HepG2 (cell line): ENCODE measurements at regions not wholly inside any gene's neighbourhood (a gene's known extent, or its start where the extent isn't known, plus 50 kb on each side); places are given as distances from the start of the nearest gene placed in this dataset.
"Not testable (repeated sequence)": the region's sequence is repeated elsewhere in the genome, so short reads cannot be mapped to it uniquely, and the experiment has no call there.

Experiments used
- ATAC-seq: fragments of 200-7000 bp; cut with Tn5 transposase; 3 replicates; pipeline ENCODE4 v1.9.1; 2020; ENCODE audit warnings: mild to moderate bottlenecking, moderate library complexity
- BruUV-seq: library from RNA; stranded (reverse); fragments of 400-500 nt; replicated peaks from 2 replicates; lab custom pipeline; 2021; lab: Mats Ljungman, UMichigan
- CTCF ChIA-PET: fragments of 300-600 bp; formaldehyde crosslinking; extraction: SDS; loops from one replicate; lab custom pipeline; 2021; ENCODE audit warnings: low total read pairs, inconsistent platforms, low intra/inter-chr PET ratio; lab: Yijun Ruan, JAX
- POLR2A ChIA-PET: fragments of 350-600 bp; sonication (Branson Sonifier 250); formaldehyde crosslinking; loops from one replicate; lab custom pipeline; 2020; ENCODE audit warnings: antibody characterized with exemption, inconsistent platforms; lab: Yijun Ruan, JAX
- DNase-seq: peaks from one replicate; pipeline ENCODE4 v3.0.0-alpha.2; 2015; ENCODE audit warnings: low spot score
- FAIRE-seq: peaks from 3 replicates; lab custom pipeline; 2011; peaks lifted over from hg19 to GRCh38; lab: Jason Lieb, UNC
- H2AFZ ChIP-seq: one replicate; pipeline ENCODE4 v1.6.1; 2011; ENCODE audit warnings: low read length, inconsistent platforms
- H3K27ac ChIP-seq: fragments of 300-600 bp; 3 replicates; pipeline ENCODE4 v1.8.0; 2011; ENCODE audit warnings: mixed run types, mild to moderate bottlenecking, mixed read lengths, low read length, inconsistent platforms; ENCODE audit not compliant: insufficient read depth; ENCODE audit errors: extremely low read length
- H3K27me3 ChIP-seq, 2 experiments: fragments of 200-600 bp in 1 of 2; 2 replicates in 1 of 2; 3 replicates in 1 of 2; pipeline versions ENCODE4 v1.6.0 to v1.8.0; 2011; ENCODE audit warnings: low read length in 2 of 2, mild to moderate bottlenecking in 2 of 2, moderate library complexity in 2 of 2, inconsistent platforms in 1 of 2; ENCODE audit not compliant: insufficient read depth in 2 of 2, control insufficient read depth in 1 of 2
- H3K36me3 ChIP-seq, 2 experiments: fragments of 200-600 bp in 1 of 2; replicated peaks in 1 of 2; 2 replicates in 1 of 2; 3 replicates in 1 of 2; pipeline versions ENCODE4 v1.5.1 to v1.8.0; 2011; ENCODE audit warnings: low read length in 2 of 2, inconsistent platforms in 1 of 2; ENCODE audit not compliant: insufficient read depth in 2 of 2, control insufficient read depth in 1 of 2
- H3K4me1 ChIP-seq: 2 replicates; pipeline ENCODE4 v1.5.1; 2012; ENCODE audit warnings: low read length, inconsistent platforms; ENCODE audit not compliant: insufficient read depth
- H3K4me2 ChIP-seq: 2 replicates; pipeline ENCODE4 v1.6.0; 2011; ENCODE audit warnings: low read depth, low read length, inconsistent platforms
- H3K4me3 ChIP-seq, 3 experiments: fragments of 200-600 bp in 1 of 3; sonication (generic), shearing (Covaris generic) in 1 of 3; replicated peaks in 1 of 3; 2 replicates each; pipeline ENCODE4 v1.5.1; 2011 to 2016; ENCODE audit warnings: low read length in 3 of 3, inconsistent platforms in 2 of 3, low read depth in 2 of 3, mild to moderate bottlenecking in 2 of 3, control low read depth in 1 of 3, mixed read lengths in 1 of 3; ENCODE audit not compliant: insufficient read depth in 1 of 3
- H3K79me2 ChIP-seq: one replicate; pipeline ENCODE4 v1.6.1; 2011; ENCODE audit warnings: low read length, inconsistent platforms; ENCODE audit not compliant: insufficient read depth
- H3K9ac ChIP-seq: 2 replicates; pipeline ENCODE4 v1.6.0; 2011; ENCODE audit warnings: mild to moderate bottlenecking, low read depth, low read length, inconsistent platforms; ENCODE audit not compliant: insufficient read depth
- H3K9me3 ChIP-seq: 2 replicates; pipeline ENCODE4 v1.5.1; 2012; ENCODE audit warnings: mild to moderate bottlenecking, low read length
- H4K20me1 ChIP-seq: 2 replicates; pipeline ENCODE4 v1.6.0; 2011; ENCODE audit warnings: inconsistent platforms, mild to moderate bottlenecking, low read length, moderate library complexity; ENCODE audit not compliant: insufficient read depth
- WGBS: methylation state at CpG from one replicate; pipeline ENCODE4 v1.1.6; 2017; ENCODE audit warnings: low lambda C conversion rate; 5-methylcytosine and 5-hydroxymethylcytosine counted together
- in situ Hi-C: cut with HindIII; loops from 2 replicates; pipeline ENCODE4 v1.10.0; 2017; ENCODE audit warnings: low pct_unique_long_range_greater_than_20kb; ENCODE audit not compliant: extremely low pct_ligation_motif_present
- intact Hi-C: fragments of 100-400 bp; cut with micrococcal nuclease; formaldehyde crosslinking; loops from one replicate; pipeline ENCODE4 v1.10.0; 2022; ENCODE audit not compliant: unreplicated experiment

- ATAC-seq, FAIRE-seq, H3K4me1 ChIP-seq, POLR2A ChIA-PET, H3K4me2 ChIP-seq, H3K79me2 ChIP-seq, DNase-seq, in situ Hi-C loops, H3K36me3 ChIP-seq, BruUV-seq, CTCF ChIA-PET, H3K27me3 ChIP-seq, intact Hi-C loops, H2AFZ ChIP-seq, H3K9ac ChIP-seq, H3K4me3 ChIP-seq, H3K27ac ChIP-seq, H4K20me1 ChIP-seq: not testable (repeated sequence)
- H3K9me3 ChIP-seq: peaks cover 16% of the 10 kb centered on the region
- WGBS: 30% methylated on average over 1 of the region's 1 CpG
Measured at GRCh38 chr1:83401146-83401545, 597.8 kb downstream of the TTLL7 start.

GRCh38 chr1:83400173-83400572, 598.8 kb downstream of the TTLL7 start:
- CTCF ChIA-PET, POLR2A ChIA-PET, BruUV-seq, H3K27me3 ChIP-seq, H3K36me3 ChIP-seq, H3K79me2 ChIP-seq, H2AFZ ChIP-seq, H3K4me2 ChIP-seq, FAIRE-seq, H3K27ac ChIP-seq, ATAC-seq, H3K4me1 ChIP-seq, H4K20me1 ChIP-seq, H3K9ac ChIP-seq, DNase-seq, in situ Hi-C loops, H3K4me3 ChIP-seq, intact Hi-C loops: not testable (repeated sequence)
- H3K9me3 ChIP-seq: peaks cover 16% of the 10 kb centered on the region

- H3K9me3 ChIP-seq: peaks cover 16% of the 10 kb centered on the region
- H3K27me3 ChIP-seq, FAIRE-seq, H3K36me3 ChIP-seq, H3K27ac ChIP-seq, H3K4me3 ChIP-seq, H3K79me2 ChIP-seq, H2AFZ ChIP-seq, in situ Hi-C loops, H3K9ac ChIP-seq, BruUV-seq, POLR2A ChIA-PET, DNase-seq, H4K20me1 ChIP-seq, CTCF ChIA-PET, H3K4me2 ChIP-seq, intact Hi-C loops, H3K4me1 ChIP-seq, ATAC-seq: not testable (repeated sequence)
Measured at GRCh38 chr1:83398125-83398524, 600.8 kb downstream of the TTLL7 start.

GRCh38 chr1:83395130-83395529, 603.8 kb downstream of the TTLL7 start:
- DNase-seq, H3K79me2 ChIP-seq, H3K9ac ChIP-seq, POLR2A ChIA-PET, H3K36me3 ChIP-seq, FAIRE-seq, H3K27ac ChIP-seq, H3K4me1 ChIP-seq, in situ Hi-C loops, intact Hi-C loops, H4K20me1 ChIP-seq, H2AFZ ChIP-seq, H3K27me3 ChIP-seq, H3K4me3 ChIP-seq, H3K4me2 ChIP-seq, BruUV-seq, ATAC-seq, CTCF ChIA-PET: not testable (repeated sequence)
- 40% methylated on average over 5 of the region's 5 CpGs for WGBS
- H3K9me3 ChIP-seq: peaks cover 12% of the 10 kb centered on the region
